ENCODE measurements at regions not wholly inside any gene's neighbourhood (a gene's known extent, or its start where the extent isn't known, plus 50 kb on each side); places are given as distances from the start of the nearest gene placed in this dataset.
"Not testable (repeated sequence)": the region's sequence is repeated elsewhere in the genome, so short reads cannot be mapped to it uniquely, and the experiment has no call there.

GRCh38 chr6:81138236-81138635, 614.2 kb downstream of the TENT5A start:
- DNase-seq = no peak

- DNase-seq = no peak
These were observed 621.5 kb downstream of the TENT5A start for GRCh38 chr6:81130969-81131368.

GRCh38 chr6:81130061-81130460, 622.4 kb downstream of the TENT5A start:
- DNase-seq = no peak

GRCh38 chr6:81128671-81129070, 623.8 kb downstream of the TENT5A start:
- no peak for DNase-seq

GRCh38 chr6:81126150-81126549, 626.3 kb downstream of the TENT5A start:
- no peak for DNase-seq

GRCh38 chr6:81120280-81120679, 632.2 kb downstream of the TENT5A start:
- no peak for DNase-seq

- no peak for DNase-seq
These were observed 646.5 kb downstream of the TENT5A start for GRCh38 chr6:81105998-81106397.

- DNase-seq = no peak
These were observed 654.2 kb downstream of the TENT5A start for GRCh38 chr6:81098109-81098814.

- DNase-seq = not testable (repeated sequence)
These were observed 656.0 kb downstream of the TENT5A start for GRCh38 chr6:81096464-81096863.

GRCh38 chr6:81093051-81093450, 659.4 kb downstream of the TENT5A start:
- no peak for DNase-seq

- no peak for DNase-seq
These were observed 664.3 kb downstream of the TENT5A start for GRCh38 chr6:81088145-81088544.

GRCh38 chr6:81086991-81087390, 665.5 kb downstream of the TENT5A start:
- no peak for DNase-seq

GRCh38 chr6:81085431-81085790, 667.1 kb downstream of the TENT5A start:
- DNase-seq = no peak

GRCh38 chr6:81084776-81085430, 667.6 kb downstream of the TENT5A start:
- no peak for DNase-seq

- DNase-seq = peak in 9 of 56 donors; percentile 0 to 16 (median 3)
These were observed 676.5 kb downstream of the TENT5A start for GRCh38 chr6:81075974-81076373.

- DNase-seq = no peak
These were observed 679.2 kb downstream of the TENT5A start for GRCh38 chr6:81073318-81073717.

- DNase-seq = no peak
These were observed 681.4 kb downstream of the TENT5A start for GRCh38 chr6:81071121-81071520.

GRCh38 chr6:81067057-81067456, 685.4 kb downstream of the TENT5A start:
- DNase-seq = no peak

GRCh38 chr6:81063891-81064290, 688.6 kb downstream of the TENT5A start:
- no peak for DNase-seq

GRCh38 chr6:81054036-81054435, 698.4 kb downstream of the TENT5A start:
- DNase-seq = no peak

GRCh38 chr6:81051952-81052351, 700.5 kb downstream of the TENT5A start:
- DNase-seq = no peak

- DNase-seq = peak in 1 of 56 donors; percentile 0
These were observed 702.9 kb downstream of the TENT5A start for GRCh38 chr6:81049425-81050042.

GRCh38 chr6:81031416-81031815, 721.1 kb downstream of the TENT5A start:
- no peak for DNase-seq
